ENCODE measurements at regions not wholly inside any gene's neighbourhood (a gene's known extent, or its start where the extent isn't known, plus 50 kb on each side); places are given as distances from the start of the nearest gene placed in this dataset.
"Not testable (repeated sequence)": the region's sequence is repeated elsewhere in the genome, so short reads cannot be mapped to it uniquely, and the experiment has no call there.

DNA sequence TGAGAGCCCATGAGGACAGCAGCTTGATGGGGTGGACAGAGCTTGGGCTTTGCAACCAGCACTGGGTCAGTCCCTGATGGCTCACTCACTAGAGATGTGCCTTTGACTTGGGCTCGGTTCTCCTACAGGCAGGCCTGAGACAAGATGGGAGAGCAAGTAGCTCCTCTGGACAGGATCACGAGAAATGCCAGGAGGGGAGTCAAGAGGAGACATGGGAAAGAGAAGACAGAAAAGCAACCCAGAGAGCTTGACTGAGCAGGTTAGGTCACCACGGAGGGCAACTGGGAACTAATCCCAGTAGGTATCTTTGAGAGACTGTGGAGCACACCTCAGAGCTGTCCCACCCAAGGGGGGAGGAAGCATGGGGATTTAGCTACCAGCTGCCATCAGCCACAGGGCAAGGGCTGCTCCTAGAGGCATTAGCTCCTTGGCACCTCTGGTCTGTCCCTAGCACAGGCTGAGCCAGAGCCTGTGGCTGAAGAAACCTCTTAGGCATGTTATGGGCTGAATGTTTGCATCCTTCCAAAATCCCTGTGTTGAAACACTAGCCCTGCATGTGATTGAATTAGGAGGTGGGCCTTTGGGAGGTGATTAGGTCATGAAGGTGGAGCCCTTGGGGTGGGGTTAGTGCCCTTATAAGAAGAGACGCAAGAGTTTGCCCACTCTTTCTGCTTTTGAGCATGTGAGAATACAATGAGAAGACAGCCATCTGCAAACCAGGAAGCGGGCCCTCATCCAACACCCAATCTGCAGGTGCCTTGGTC is 145.6 kb downstream of the SMIM20 start:
- DNase-seq: no peak
- no peak for TF ChIP-seq GATA1 (IDR thresholded peaks at IDR 0.05; ENCODE audit: low read depth, low read length)
- no peak for TF ChIP-seq POLR2A (IDR thresholded peaks at IDR 0.05; ENCODE audit: low read length)

DNA sequence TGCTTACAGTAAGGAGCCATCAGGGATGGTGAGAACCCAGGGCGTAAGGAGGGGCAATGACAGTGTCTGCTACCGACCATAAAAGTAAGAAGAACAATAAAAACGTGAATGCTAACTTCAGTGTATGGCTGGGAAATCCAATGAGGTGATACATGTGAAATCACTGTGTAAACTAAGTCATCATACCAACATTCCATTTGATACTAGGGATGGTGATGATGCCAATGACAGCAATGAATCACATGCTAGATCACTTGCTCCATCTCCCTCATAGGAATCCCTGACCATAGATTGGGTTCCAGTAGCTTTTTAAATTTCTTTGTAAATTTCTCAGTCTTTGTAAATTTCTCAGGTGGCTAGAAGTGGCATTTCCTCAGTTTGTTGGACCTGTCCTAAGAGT is 146.3 kb downstream of the SMIM20 start:
- no peak for DNase-seq
- TF ChIP-seq POLR2A (IDR thresholded peaks at IDR 0.05; ENCODE audit: low read length) (no peak), GATA1 (IDR thresholded peaks at IDR 0.05; ENCODE audit: low read depth, low read length) (no peak)

DNA sequence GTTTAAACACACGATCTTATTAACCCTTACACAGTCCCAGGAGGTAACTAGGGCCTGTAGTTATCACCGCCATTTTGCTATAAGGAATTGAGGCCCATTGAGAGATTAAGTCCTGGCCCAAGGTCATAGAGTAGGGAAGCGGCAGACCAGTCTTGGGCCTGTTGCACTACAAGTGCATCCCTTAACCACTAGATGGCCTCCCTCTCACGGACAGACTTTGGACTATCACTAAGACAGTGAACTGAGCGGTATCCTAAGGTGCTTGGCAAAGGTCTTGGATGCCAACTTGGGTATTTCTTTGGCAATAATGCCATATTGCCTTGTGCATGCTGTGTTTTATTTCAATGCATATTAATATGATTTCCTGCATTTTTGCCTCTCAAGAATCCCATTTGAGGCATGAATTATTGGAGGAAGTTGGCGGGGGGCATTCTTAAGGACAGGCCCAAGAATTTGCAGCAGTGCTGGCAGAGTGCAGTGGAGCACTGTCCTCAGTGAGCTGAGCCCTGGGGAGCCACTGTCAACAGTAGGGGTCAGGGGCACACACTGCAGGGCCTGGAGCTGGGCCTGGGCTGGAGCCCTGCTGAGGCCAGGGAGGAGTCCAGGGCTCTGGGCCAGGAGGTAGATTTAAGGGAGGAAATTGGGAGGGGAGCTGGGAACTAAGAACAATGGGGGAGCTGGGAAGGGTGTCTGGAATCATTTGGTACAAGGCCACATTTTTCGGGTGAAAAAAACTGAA is 147.4 kb downstream of the SMIM20 start:
- peak; percentile 23 to 37 for DNase-seq

DNA sequence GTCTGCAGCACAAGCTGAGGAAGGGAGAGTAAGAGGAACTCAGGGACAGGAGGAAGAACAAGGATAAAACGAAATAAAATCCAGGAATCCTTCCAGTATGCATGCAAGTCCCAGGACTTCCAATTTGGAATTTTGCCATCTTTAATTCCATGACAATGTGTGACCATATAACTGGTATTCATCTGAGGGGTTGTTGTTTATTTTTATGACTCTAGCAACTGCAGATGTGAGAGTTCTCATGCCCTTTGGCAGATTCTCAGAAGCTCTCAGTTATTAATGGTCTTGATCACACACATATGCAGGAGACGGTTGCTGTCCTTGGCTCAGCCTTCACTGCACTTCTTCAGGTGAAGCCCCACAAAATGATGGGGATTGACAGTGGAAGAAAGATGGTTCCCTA is 148.2 kb downstream of the SMIM20 start:
- no peak for DNase-seq
- TF ChIP-seq GATA1 (IDR thresholded peaks at IDR 0.05; ENCODE audit: low read depth, low read length) (no peak), POLR2A (IDR thresholded peaks at IDR 0.05; ENCODE audit: low read length) (no peak)

More for the DNA sequence above, 147.4 kb downstream of the SMIM20 start:
- no peak for TF ChIP-seq POLR2A (IDR thresholded peaks at IDR 0.05; ENCODE audit: low read length)
- TF ChIP-seq GATA1 (IDR thresholded peaks at IDR 0.05; ENCODE audit: low read depth, low read length): no peak

DNA sequence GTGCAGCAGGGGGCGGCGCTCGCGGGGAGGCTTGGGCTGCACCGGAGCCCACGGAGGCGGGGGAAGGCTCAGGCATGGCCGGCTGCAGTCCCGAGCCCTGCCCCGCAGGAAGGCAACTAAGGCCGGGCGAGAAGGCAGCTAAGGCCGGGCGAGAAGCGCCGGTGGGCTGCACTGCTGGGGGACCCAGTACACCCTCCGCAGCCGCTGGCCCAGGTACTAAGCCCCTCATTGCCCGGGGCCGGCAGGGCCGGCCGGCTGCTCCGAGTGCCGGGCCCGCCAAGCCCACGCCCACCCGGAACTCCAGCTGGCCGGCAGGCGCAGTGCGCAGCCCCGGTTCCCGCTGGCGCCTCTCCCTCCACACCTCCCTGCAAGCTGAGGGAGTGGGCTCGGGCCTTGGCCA is 150.0 kb downstream of the SMIM20 start:
- not testable (repeated sequence) for DNase-seq

DNA sequence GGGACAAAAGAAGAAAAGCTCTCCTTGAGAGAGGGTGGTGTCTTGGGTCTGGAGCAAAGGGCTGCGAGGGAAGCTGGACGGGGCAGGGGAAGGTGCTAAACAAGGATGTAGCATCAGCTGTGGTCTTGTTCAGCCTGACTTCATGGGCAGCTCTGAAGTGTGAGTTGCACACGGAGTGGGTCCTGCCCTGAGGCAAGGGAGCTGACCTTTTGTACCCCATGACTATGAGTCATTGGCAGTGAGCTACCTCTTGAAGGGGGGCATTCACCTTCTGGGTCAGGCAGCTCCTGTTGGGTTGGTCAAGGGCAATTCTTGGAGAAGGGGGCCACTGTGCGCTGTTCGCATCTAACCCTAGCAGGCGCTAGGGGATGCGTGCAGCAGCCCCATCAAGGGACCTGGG is 151.8 kb downstream of the SMIM20 start:
- no peak for TF ChIP-seq GATA1 (IDR thresholded peaks at IDR 0.05; ENCODE audit: low read depth, low read length)
- TF ChIP-seq POLR2A (IDR thresholded peaks at IDR 0.05; ENCODE audit: low read length): no peak
- DNase-seq: no peak

DNA sequence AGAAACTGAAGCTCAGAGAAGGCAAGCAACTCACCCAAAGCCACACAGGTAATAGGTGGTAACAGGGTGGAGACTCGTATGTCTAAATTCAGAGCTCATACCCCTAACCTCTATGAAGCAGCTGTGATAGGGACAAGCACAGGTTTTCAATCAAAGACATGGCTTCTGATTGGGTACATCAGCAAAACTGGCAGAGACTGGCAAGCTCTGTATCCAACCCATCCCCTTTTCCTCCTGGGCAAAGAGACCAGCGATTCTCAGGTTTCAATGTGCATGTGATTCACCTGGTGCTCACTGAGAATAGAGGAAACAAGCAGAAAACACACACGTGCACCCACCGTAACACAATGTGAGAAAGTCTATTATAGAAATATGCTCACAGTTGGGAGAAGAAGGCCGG is 153.0 kb downstream of the SMIM20 start:
- no peak for TF ChIP-seq POLR2A (IDR thresholded peaks at IDR 0.05; ENCODE audit: low read length)
- TF ChIP-seq GATA1 (IDR thresholded peaks at IDR 0.05; ENCODE audit: low read depth, low read length): no peak
- no peak for DNase-seq

DNA sequence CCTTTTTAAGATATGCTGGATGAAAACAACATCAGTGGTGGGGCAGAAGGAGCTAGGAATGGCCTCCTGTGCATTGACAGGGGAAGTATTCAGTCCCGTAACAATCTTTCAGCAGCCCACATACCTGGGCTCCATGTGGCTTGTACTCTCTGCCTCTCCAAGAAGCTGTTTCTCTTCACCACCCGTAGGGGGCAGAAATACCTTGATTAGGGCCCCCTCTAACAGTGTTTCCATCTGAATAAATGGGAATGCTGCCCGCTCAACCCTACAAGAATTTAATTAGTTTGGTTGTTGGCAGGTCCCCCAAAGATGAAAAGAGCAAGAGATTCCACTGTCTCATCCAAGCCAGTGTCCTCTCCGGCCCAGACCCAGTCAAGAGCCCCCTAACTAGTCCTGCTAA is 155.2 kb downstream of the SMIM20 start:
- peak; percentile 4 to 21 for DNase-seq
- TF ChIP-seq GATA1 (IDR thresholded peaks at IDR 0.05; ENCODE audit: low read depth, low read length) (no peak), POLR2A (IDR thresholded peaks at IDR 0.05; ENCODE audit: low read length) (no peak)

DNA sequence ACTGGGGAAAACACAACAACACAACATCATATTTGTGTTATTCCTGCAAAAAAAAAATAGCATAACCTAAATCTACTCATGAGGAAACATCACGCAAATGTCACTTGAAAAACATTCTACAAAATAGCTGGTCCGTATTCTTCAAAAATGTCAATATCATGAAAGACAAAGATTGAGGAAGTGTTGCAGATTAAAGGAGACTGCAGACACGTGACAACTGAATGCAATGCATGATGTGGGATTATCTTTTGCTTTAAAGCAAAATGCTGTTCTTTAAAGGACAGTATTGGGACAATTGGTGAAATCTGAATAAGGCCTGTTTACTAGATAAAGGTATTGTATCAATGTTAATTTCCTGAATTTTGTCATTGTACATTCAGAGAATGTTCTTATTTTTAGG is 157.7 kb downstream of the SMIM20 start:
- DNase-seq: no peak
- no peak for TF ChIP-seq POLR2A (IDR thresholded peaks at IDR 0.05; ENCODE audit: low read length)
- TF ChIP-seq GATA1 (IDR thresholded peaks at IDR 0.05; ENCODE audit: low read depth, low read length): no peak

DNA sequence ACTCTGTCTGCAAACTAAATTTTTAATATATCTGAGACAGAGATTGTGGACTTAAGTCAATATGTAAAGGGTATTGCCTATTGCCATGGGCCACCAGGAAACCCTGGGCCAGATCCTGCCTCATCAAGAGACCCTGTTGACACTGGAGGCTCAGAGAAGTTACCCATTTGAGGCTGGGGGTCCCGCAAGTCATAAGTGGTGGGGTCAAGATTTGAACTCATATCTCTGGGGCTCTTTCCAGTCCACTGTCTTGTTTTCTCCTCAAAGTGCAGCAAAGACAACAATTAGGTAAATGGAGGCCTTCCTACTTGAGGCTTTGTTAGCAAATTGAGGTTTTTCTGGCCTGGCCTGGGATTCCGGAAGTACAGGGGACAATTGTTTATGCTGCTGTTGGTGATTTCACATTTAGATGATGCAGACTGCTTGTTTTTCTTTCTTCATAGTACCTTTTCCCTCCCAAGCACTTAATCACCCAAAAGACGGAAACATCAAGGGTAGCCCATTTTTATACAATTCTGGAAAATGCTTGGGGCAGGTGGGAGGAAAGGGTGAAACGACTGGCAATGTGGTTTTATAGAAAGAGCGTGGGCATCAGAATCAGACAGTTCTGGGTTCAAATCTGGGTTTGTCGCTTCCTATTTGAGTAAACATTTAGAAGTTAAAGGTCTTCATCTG is 160.0 kb downstream of the SMIM20 start:
- DNase-seq: no peak
- no peak for TF ChIP-seq POLR2A (IDR thresholded peaks at IDR 0.05; ENCODE audit: low read length)
- TF ChIP-seq GATA1 (IDR thresholded peaks at IDR 0.05; ENCODE audit: low read depth, low read length): no peak

DNA sequence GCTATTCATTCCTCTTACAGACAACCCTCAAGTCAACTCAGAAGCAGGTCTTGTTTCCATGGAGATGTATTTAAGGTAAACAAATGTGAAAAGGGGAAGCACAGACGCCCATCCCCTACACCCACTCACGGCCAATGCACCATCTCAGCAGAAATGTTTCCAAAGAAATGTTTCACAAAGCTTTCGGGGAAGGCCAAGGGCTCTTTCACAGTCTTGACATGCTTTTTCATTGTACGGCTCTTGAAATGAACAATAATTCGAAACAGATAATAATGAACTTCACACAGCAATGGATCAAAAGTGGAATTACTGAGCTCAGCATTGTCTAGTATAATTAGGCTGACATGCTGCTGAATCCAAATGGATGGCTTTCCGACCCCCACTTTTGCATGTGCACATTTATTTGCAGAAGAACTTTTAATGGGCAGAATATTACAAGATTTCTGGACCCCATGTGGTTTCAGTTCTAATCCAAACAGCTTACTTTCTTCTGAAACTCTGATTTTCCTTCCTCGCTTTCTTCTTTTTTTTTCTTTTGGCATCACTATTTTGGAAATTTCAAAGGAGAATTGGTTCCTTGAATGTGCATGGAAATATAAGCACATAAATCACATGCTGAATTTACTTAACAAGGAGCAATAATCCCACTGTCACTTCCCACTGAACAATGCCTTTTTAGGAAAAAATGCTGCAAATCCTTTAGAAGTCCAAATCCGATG is 160.9 kb downstream of the SMIM20 start:
- DNase-seq: peak in 1 of 2 experiments; percentile 1
- TF ChIP-seq GATA1 (IDR thresholded peaks at IDR 0.05; ENCODE audit: low read depth, low read length) (no peak), POLR2A (IDR thresholded peaks at IDR 0.05; ENCODE audit: low read length) (no peak)

DNA sequence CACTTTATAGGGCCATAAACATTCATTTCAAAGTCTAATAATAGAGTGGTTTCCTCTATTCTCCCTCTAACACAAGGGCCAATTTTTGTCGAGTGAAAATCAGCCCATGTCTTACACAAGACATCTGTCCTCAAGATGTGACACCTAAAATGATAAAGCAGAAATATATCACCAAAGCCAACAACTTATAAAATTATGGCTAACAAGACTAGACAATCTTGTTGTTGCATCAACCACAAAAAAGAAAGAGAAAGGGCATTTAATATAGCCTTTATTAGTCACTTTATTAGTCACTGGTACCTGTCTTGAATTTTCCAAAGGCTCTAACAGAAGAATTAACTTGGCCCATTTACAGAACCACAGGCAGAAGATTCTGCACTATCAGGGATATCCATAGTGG is 161.6 kb downstream of the SMIM20 start:
- DNase-seq: no peak
- no peak for TF ChIP-seq GATA1 (IDR thresholded peaks at IDR 0.05; ENCODE audit: low read depth, low read length)
- no peak for TF ChIP-seq POLR2A (IDR thresholded peaks at IDR 0.05; ENCODE audit: low read length)

DNA sequence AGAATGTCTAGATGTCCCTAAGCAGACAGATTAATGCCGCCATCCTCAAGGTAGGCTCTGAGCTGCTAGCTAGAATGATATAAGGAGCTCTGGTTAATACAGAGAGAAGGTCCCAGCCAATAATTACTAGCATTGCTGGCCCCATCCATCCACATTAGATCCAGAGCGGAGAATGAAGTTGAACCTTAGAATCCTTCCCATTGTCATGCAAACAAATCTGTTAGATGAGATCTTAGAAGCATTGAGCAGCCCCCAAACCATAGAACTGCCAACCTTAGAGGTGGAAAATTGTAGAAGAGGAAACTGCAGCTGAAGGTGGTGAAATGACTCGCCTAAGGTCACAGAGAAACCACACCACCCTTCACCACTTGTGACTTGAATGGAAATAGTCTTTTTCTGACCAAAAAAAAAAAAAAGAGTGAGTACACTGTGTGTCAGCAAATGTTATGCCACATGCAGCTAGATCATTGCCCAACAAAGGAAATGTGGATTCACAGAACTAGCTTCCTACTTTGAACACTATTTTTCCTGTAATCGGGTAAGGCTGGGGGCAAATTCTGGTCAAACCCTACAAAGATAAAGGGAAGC is 162.1 kb downstream of the SMIM20 start:
- no peak for DNase-seq
- no peak for TF ChIP-seq GATA1 (IDR thresholded peaks at IDR 0.05; ENCODE audit: low read depth, low read length)
- no peak for TF ChIP-seq POLR2A (IDR thresholded peaks at IDR 0.05; ENCODE audit: low read length)

DNA sequence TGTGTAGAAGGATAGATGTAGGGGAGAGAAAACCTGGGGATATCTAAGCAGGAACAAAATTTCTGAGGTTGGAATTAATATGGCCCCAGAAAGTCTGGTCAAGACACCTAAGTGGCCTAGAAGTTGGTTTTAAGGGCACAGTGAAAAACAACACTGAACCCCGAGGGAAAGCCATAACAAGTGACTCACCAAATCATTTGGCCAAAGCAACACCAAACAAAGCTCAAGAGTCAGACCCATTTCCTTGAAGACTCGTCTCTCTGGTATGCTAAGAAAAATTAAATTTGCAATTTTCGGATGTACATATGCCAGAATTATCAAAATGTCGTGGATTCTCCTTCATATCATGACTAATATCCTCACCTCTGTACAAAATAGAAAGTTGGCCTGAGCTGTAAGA is 162.9 kb downstream of the SMIM20 start:
- no peak for DNase-seq
- no peak for TF ChIP-seq POLR2A (IDR thresholded peaks at IDR 0.05; ENCODE audit: low read length)
- TF ChIP-seq GATA1 (IDR thresholded peaks at IDR 0.05; ENCODE audit: low read depth, low read length): no peak

All from erythroblast (primary cell).